HG03095 (cell line): ENCODE measurements at regions not wholly inside any gene's neighbourhood (a gene's known extent, or its start where the extent isn't known, plus 50 kb on each side); places are given as distances from the start of the nearest gene placed in this dataset.
"Not testable (repeated sequence)": the region's sequence is repeated elsewhere in the genome, so short reads cannot be mapped to it uniquely, and the experiment has no call there.

Experiments
- ATAC-seq: cut with Tn5 transposase; IDR thresholded peaks from one replicate; pipeline ENCODE4 v1.9.1; 2021; ENCODE audit warnings: moderate library complexity; ENCODE audit not compliant: unreplicated experiment

DNA sequence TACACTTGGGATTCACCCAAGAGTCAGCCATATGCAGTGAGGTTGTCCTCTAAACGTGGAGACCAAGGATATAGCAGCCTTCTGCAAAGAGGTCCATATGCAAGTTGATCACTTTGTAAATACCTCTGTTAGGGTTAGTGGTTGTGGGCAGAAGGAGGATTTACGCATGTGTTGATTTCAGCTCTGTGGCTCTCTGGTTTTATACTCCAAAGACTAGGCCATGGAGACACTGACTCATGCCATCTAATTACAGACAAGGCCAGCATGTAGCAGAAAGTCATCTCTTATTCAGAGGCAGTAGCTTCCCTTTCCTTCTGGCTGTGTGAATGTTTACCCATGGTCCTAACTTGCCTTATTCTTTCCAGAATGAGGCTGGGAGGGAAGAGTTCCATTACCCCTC is 140.9 kb upstream of the GOLGA6L4 start:
- ATAC-seq = not testable (repeated sequence)

GRCh38 chr15:84097053-84097452 is 138.5 kb upstream of the GOLGA6L4 start:
- ATAC-seq = not testable (repeated sequence)

DNA sequence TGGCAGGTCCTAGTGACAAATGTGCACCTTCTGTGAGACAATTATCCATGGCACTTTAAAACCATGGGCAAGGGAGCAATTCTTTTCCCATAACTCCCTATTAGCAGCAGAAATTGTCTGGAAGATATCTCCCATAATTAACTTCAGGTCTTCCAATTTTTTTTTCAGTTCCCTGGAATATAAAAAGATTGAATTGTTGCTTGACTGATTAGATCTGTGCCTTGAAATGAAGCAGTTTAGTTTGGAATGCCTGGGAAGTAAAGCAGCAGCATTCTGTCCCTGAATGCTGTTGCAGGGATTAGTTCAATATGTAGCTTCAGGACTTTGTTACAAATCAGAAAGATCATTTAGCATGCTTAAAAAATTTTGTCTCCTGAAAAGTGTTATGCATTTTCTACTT is 137.0 kb upstream of the GOLGA6L4 start:
- ATAC-seq = no peak

GRCh38 chr15:84099181-84099580 is 136.4 kb upstream of the GOLGA6L4 start:
- no peak for ATAC-seq

DNA sequence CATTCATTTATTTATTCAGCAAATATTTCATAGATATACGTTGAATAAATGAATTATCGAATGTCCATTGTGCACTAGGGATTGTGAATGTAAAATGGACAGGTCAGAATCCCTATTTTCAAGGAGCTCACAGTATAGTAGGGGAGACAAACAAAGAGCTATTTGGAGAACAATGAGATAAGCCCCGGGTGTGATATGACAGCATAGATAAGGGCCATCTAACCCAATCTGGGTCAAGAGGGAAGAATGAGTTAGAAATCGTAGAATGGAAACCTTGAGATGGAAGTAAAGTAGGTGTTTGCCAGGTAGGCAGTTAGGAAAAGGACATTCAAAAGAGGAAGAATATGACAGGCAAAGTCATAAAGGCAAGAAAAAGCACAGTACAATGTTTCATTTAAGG is 132.2 kb upstream of the GOLGA6L4 start:
- no peak for ATAC-seq

- ATAC-seq = no peak
Measured at GRCh38 chr15:84104853-84105252, 130.7 kb upstream of the GOLGA6L4 start.

GRCh38 chr15:84108728-84109127 is 126.8 kb upstream of the GOLGA6L4 start:
- no peak for ATAC-seq

DNA sequence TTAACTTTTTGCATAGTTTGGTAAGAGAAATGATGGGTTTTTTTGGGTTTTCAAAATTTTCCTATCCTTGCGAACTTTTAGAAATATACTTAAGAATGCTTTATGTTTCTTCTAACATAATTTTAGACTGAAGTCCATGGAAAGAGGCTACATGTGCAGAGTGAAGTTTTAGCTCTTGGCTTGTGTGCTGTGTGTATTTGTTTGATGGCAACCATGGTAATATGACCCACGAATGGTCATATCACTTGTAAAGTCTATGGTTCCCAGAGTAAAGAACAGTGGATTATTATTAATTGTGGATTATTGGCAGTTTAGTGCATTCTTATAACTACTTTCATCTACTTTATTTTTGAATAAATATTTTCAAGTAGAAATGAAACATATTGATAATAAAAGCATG is 124.0 kb upstream of the GOLGA6L4 start:
- ATAC-seq = no peak

- ATAC-seq = no peak
Measured at GRCh38 chr15:84112025-84112424, 123.5 kb upstream of the GOLGA6L4 start.

DNA sequence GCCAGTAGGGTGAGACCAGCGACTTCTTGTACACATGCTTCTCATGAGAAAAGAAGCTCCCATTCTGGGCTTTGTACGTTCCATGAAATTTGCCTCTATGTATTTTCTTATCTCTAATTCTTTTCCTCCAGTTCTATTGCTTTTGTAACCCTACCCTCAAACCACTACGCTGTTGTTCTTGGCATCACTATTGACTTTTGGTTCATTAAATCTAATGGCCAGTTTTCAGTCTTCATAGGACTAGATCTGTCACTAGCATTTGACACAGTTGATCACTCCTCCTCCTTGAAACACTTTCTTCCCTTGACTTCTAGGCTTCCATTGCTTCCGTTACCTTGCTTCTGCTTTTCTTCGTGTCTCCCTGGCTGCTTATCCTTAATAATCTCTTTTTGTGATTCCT is 121.7 kb upstream of the GOLGA6L4 start:
- no peak for ATAC-seq

DNA sequence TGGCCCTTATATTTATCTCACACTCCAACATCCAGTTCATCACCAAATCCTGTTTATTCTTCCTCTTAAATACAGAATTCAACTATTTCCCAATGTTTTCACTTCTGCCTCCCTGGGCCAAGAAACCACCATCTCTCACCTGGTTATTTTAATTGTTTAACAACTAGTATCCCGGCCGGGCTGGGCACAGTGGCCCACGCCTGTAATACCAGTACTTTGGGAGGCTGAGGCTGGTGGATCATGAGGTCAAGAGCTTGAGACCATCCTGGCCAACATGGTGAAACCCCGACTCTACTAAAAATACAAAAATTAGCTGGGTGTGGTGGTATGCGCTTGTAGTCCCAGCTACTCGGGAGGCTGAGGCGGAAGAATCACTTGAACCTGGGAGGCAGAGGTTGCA is 120.9 kb upstream of the GOLGA6L4 start:
- not testable (repeated sequence) for ATAC-seq

GRCh38 chr15:84119351-84119750 is 116.2 kb upstream of the GOLGA6L4 start:
- ATAC-seq = not testable (repeated sequence)

- ATAC-seq = not testable (repeated sequence)
Measured at GRCh38 chr15:84120903-84121302, 114.7 kb upstream of the GOLGA6L4 start.

GRCh38 chr15:84128706-84129105 is 106.9 kb upstream of the GOLGA6L4 start:
- not testable (repeated sequence) for ATAC-seq

GRCh38 chr15:84130098-84130831 is 105.3 kb upstream of the GOLGA6L4 start:
- not testable (repeated sequence) for ATAC-seq

DNA sequence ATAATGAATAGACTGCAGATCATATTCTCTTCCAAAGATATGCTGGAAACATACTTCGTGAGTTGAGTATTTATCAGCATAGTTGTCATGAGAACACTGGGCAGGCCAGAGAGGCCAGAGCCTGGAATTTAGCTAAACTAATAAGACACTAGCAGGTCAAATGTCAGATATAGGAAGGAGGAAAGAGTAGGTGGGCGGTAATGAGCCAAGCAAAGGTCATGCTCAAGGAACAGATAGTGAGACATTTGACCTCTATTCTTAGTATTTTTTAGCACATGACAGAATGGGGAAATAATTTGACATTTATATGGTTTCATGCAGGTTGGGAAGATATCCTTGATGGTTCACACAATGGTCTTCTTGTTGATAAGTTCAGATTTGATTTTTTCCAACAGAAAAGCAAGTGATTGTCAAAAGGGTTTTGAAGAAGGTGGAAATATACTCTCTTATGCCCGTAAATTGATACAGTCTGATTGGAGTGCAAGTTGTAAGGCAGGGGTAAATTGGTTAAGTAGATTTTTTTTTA is 99.6 kb upstream of the GOLGA6L4 start:
- ATAC-seq = not testable (repeated sequence)

GRCh38 chr15:84142888-84143337 is 92.7 kb upstream of the GOLGA6L4 start:
- peak; percentile 86 for ATAC-seq

- ATAC-seq = peak; percentile 50
Measured at GRCh38 chr15:84143753-84144314, 91.7 kb upstream of the GOLGA6L4 start.

- ATAC-seq = not testable (repeated sequence)
Measured at GRCh38 chr15:84144946-84145345, 90.6 kb upstream of the GOLGA6L4 start.

DNA sequence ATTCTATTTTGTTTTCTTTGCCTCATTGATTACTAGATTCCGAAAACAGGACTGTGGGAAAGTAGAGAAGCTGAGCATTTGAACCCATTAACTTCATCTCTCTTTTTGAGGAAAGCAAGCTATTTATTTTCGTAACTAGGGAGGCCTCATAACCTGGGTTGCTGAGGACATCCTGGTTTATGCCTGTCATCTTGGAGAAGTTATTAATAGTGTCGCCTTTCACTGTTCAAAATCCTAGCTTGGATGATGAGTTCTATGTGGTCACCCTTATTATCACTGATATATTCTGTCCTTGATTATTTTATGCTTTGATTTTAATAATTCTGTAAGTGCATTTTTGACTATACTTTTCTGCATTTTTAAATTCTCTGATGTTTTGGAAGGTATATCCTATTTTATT is 89.3 kb upstream of the GOLGA6L4 start:
- ATAC-seq = not testable (repeated sequence)

- ATAC-seq = not testable (repeated sequence)
Measured at GRCh38 chr15:84147307-84147706, 88.3 kb upstream of the GOLGA6L4 start.

- ATAC-seq = no peak
Measured at GRCh38 chr15:84151205-84151931, 84.2 kb upstream of the GOLGA6L4 start.
